Astrocyte of the spinal cord (primary cell): ENCODE measurements at regions not wholly inside any gene's neighbourhood (a gene's known extent, or its start where the extent isn't known, plus 50 kb on each side); places are given as distances from the start of the nearest gene placed in this dataset.

Experiments
- DNase-seq: peaks from one replicate; pipeline ENCODE4 v3.0.0; 2011; ENCODE audit warnings: low read depth, low spot score
- H3K4me3 ChIP-seq: 2 replicates; pipeline ENCODE4 v1.5.1; 2011; ENCODE audit warnings: low read depth, mild to moderate bottlenecking, low read length, moderate library complexity
- CTCF ChIP-seq: IDR thresholded peaks from 2 replicates; pipeline ENCODE4 v1.5.1; 2012; ENCODE audit warnings: low read depth, mild to moderate bottlenecking, low read length, inconsistent platforms
- in situ Hi-C: cut with HindIII; loops from 2 replicates; pipeline ENCODE4 v1.10.0; 2017; ENCODE audit warnings: low sequenced_read_pairs

GRCh38 chr12:40575987-40576386 lies 116.3 kb upstream of the CNTN1 start:
- DNase-seq = no peak
- no peak for TF ChIP-seq CTCF
- in situ Hi-C loops = no loop called here
- no peak overlapping the region for H3K4me3 ChIP-seq

- H3K4me3 ChIP-seq = no peak overlapping the region
- in situ Hi-C loops = no loop called here
- no peak for DNase-seq
- TF ChIP-seq CTCF = no peak
Measured at GRCh38 chr12:40577834-40578233, 114.4 kb upstream of the CNTN1 start.

- no peak for DNase-seq
- TF ChIP-seq CTCF = no peak
- in situ Hi-C loops = no loop called here
- no peak overlapping the region for H3K4me3 ChIP-seq
Measured at GRCh38 chr12:40579687-40580086, 112.6 kb upstream of the CNTN1 start.

GRCh38 chr12:40580346-40580745 lies 111.9 kb upstream of the CNTN1 start:
- no peak for TF ChIP-seq CTCF
- no peak overlapping the region for H3K4me3 ChIP-seq
- DNase-seq = no peak
- in situ Hi-C loops = no loop called here

GRCh38 chr12:40581889-40582288 lies 110.3 kb upstream of the CNTN1 start:
- TF ChIP-seq CTCF = no peak
- in situ Hi-C loops = no loop called here
- no peak overlapping the region for H3K4me3 ChIP-seq
- no peak for DNase-seq

GRCh38 chr12:40583743-40584142 lies 108.5 kb upstream of the CNTN1 start:
- DNase-seq = no peak
- no peak for TF ChIP-seq CTCF
- in situ Hi-C loops = no loop called here

GRCh38 chr12:40584763-40585162 lies 107.5 kb upstream of the CNTN1 start:
- no peak for TF ChIP-seq CTCF
- H3K4me3 ChIP-seq = no peak overlapping the region
- no peak for DNase-seq
- in situ Hi-C loops = no loop called here

More at GRCh38 chr12:40583743-40584142, 108.5 kb upstream of the CNTN1 start:
- no peak overlapping the region for H3K4me3 ChIP-seq
